IPS-NIHi7 (cell line): ENCODE measurements at regions not wholly inside any gene's neighbourhood (a gene's known extent, or its start where the extent isn't known, plus 50 kb on each side); places are given as distances from the start of the nearest gene placed in this dataset.

ENCODE experiments used
- DNase-seq: peaks from one replicate; pipeline ENCODE4 v3.0.0; 2012; ENCODE audit warnings: mixed read lengths; ENCODE audit errors: extremely low spot score

- no peak for DNase-seq
Observed at GRCh38 chr7:109295158-109295557, 725.5 kb downstream of the DNAJB9 start.

GRCh38 chr7:109308816-109309215 lies 739.1 kb downstream of the DNAJB9 start:
- DNase-seq: no peak

GRCh38 chr7:109309790-109310189 lies 740.1 kb downstream of the DNAJB9 start:
- no peak for DNase-seq

- no peak for DNase-seq
Observed at GRCh38 chr7:109318136-109318535, 748.5 kb downstream of the DNAJB9 start.

- DNase-seq: no peak
Observed at GRCh38 chr7:109322833-109323232, 753.2 kb downstream of the DNAJB9 start.

GRCh38 chr7:109331423-109331822 lies 761.7 kb downstream of the DNAJB9 start:
- DNase-seq: no peak

- no peak for DNase-seq
Observed at GRCh38 chr7:109335951-109336350, 766.3 kb downstream of the DNAJB9 start.

- no peak for DNase-seq
Observed at GRCh38 chr7:109336531-109336930, 766.9 kb downstream of the DNAJB9 start.

GRCh38 chr7:109343678-109344077 lies 774.0 kb downstream of the DNAJB9 start:
- DNase-seq: no peak

- no peak for DNase-seq
Observed at GRCh38 chr7:109351493-109351892, 781.8 kb downstream of the DNAJB9 start.

GRCh38 chr7:109354000-109354399 lies 784.3 kb downstream of the DNAJB9 start:
- DNase-seq: no peak

- no peak for DNase-seq
Observed at GRCh38 chr7:109354552-109354951, 784.9 kb downstream of the DNAJB9 start.

GRCh38 chr7:109375823-109376222 lies 806.1 kb downstream of the DNAJB9 start:
- DNase-seq: no peak

- DNase-seq: no peak
Observed at GRCh38 chr7:109376576-109376975, 806.9 kb downstream of the DNAJB9 start.

- DNase-seq: no peak
Observed at GRCh38 chr7:109377076-109377884, 807.6 kb downstream of the DNAJB9 start.

GRCh38 chr7:109386959-109387358 lies 817.3 kb downstream of the DNAJB9 start:
- no peak for DNase-seq

- DNase-seq: no peak
Observed at GRCh38 chr7:109387530-109387929, 817.9 kb downstream of the DNAJB9 start.

GRCh38 chr7:109391240-109391639 lies 821.6 kb downstream of the DNAJB9 start:
- DNase-seq: no peak

GRCh38 chr7:109402107-109402506 lies 832.4 kb downstream of the DNAJB9 start:
- no peak for DNase-seq

- DNase-seq: no peak
Observed at GRCh38 chr7:109407756-109408155, 838.1 kb downstream of the DNAJB9 start.

GRCh38 chr7:109437957-109438356 lies 868.3 kb downstream of the DNAJB9 start:
- no peak for DNase-seq

- DNase-seq: no peak
Observed at GRCh38 chr7:109449760-109450159, 880.1 kb downstream of the DNAJB9 start.

- peak; percentile 13 for DNase-seq
Observed at GRCh38 chr7:109456116-109456515, 886.4 kb downstream of the DNAJB9 start.

- no peak for DNase-seq
Observed at GRCh38 chr7:109460296-109460695, 890.6 kb downstream of the DNAJB9 start.
